ENCODE measurements at regions not wholly inside any gene's neighbourhood (a gene's known extent, or its start where the extent isn't known, plus 50 kb on each side); places are given as distances from the start of the nearest gene placed in this dataset.

DNA sequence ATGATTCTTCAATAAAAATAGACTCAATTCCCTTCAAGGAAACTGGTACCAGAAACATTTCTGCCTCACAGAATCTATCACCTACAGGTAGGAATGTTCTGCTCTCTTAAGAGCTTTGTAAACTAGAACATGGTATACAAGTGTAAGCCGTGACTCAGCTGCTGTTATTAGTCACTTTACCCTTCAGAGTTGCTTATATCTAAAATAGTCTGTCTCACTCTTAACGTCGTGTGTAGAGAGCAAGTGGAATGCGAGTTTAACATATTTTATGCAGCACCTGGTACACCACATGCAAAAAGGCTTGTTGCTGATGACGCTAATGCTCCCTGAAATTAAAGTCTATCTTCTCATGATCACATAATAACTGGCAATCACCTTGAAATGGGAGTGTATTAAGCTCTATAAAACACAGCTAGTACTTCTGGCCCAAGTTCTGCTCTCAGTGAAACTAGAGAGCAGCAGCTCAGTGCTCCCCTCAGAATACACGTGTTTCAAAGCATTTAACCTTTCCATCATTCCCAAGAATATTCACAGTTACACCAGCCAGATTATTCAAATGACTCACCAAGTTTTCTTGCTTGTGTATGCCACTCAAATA lies 420.0 kb downstream of the ZEB2 start:
- peak; percentile 78 for ATAC-seq
- intact Hi-C loops (cut with micrococcal nuclease) = no loop called here
- DNase-seq = no peak

DNA sequence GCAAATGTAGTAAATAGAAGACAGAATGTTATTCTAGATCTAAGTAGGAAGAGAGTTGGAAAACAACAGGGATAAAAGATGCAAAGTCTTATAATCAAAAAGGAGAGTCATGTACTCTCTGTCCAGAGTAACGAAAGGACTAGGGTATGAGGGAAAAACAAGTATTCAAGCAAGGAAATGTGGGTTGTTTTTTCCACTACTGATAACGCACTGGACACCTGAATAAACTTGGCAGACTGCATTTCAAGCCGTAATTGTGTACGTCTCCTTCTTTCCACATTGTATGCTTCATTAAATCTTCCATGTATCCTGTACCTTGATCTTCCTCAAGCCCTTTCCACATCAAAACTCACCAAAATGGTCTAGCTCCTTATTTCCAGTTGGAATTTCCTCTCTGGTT lies 420.6 kb downstream of the ZEB2 start:
- intact Hi-C loops (cut with micrococcal nuclease) = no loop called here
- ATAC-seq = no peak

DNA sequence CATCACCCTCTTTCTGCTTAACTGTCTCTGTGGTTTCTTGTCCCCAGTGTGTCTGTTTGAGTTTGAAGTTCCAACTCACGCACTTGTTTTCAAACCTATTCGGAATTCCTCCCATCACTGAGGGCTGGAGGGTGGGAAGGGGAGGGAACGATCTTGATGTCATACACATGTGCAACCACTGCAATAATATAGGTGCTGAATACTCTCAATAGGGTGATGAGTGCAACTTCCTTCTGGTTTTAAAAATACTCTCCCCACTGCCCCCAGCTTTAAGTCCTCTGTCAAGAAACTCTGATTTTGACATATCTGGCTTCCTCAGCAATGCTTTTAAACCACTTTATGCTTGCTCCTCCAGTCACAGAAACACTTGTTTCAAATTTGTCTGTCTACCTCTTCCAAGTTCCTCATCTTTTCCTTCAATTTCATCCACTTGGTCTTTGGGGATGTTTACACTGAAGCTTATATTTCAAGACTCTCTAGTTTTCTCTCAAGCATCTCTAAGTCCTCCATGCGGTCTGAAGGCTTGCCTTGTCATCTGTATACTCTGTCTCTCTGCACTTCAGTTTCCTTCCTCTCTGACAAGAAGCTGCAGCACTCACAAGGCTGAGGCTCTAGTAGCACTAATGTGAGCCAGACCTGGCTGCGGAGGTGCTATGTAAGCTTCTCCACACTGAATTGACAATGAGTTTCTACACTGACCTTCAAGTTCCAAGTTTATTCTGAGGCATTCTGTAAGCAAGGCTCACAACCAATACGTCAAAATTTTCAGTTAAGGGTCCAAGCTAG lies 422.3 kb downstream of the ZEB2 start:
- ATAC-seq = no peak
- DNase-seq = no peak
- intact Hi-C loops (cut with micrococcal nuclease) = no loop called here

More for the DNA sequence above, 420.6 kb downstream of the ZEB2 start:
- DNase-seq = no peak

DNA sequence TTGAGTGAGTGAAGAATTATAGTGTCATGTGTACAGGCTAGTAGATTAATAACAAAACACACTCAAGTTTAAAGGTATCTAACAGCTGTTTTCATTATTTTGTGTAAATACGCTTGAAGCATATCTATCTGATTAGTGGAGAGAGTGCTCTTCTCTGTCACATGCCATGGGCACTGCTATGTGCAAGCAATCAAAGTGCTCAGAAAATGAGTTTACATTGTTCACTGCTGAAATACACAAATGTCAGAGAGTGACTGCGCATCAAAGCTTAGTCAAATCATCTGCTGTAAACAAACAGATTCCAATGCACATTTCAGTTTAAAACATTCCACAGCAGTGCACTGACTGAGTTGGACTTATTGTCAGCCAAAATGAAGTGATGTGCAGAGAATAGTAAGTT lies 423.4 kb downstream of the ZEB2 start:
- DNase-seq (no peak), ATAC-seq (no peak)
- intact Hi-C loops (cut with micrococcal nuclease) = no loop called here

DNA sequence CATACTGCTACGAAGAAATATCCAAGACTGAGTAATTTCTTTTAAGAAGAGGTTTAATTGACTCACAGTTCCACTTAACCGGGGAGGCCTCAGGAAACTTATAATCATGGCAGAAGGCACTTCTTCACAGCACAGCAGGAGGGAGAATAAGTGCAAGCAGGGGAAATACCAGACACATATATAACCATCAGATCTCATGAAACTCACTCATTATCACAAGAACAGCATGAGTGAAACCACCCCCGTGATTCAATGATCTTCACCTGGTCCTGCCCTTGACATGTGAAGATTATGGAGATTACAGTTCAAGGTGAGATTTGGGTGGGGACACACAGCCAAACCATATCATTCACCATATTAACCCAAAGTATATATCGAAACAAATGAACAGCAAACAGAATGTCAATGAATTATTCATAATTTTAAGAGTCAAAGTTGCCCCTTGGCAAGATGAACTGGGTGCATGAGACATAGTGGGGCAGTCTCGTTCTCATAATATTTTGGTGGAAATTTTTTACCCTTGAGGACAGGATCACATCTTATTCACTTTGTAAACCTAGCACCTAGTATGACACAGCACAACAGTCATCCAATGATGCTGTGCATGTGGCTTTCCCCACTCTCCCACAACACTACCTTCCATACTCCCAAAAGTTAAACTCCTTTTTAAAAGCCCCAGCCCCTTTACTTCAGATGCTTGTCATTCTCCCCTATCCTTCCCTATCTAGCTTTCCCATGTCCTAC lies 425.3 kb downstream of the ZEB2 start:
- no peak for ATAC-seq

DNA sequence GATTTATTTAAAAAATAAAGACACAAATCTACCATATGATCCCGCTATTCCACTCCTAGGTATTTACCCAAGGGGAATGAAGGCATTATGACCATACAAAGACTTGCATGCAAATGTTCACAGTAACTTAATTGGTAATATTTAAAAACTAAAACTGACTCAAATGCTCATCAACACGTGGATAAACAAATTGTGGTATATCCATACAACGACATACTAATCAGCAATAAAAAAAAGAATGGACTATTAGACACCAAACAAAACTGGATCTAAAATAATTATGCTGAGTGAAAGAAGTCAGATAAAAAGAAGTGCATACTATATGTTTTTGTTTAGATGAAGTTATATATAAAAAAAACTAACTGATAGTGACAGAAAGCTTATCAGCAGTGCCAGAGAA lies 428.3 kb downstream of the ZEB2 start:
- ATAC-seq (no peak), DNase-seq (no peak)
- intact Hi-C loops (cut with micrococcal nuclease) = no loop called here

More for the DNA sequence above, 425.3 kb downstream of the ZEB2 start:
- no peak for DNase-seq
- intact Hi-C loops (cut with micrococcal nuclease) = no loop called here

DNA sequence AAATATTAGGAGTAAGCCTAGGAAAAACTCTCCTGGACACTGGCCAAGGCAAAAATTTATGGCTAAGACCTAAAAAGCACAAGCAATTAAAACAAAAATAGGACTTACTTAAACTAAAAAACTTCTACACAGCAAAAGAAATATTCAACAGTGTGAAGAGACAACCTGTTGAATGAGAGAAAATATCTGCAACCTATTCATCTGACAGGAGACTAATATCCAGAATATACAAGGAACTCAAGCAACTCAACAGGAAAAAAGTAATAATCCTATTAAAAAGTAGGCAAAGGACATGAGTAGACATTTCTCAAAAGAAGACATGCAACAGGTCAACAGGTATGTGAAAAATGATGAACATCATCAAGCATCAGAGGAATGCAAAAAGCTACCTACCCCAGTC lies 431.1 kb downstream of the ZEB2 start:
- intact Hi-C loops (cut with micrococcal nuclease) = no loop called here
- DNase-seq = no peak
- ATAC-seq = no peak

DNA sequence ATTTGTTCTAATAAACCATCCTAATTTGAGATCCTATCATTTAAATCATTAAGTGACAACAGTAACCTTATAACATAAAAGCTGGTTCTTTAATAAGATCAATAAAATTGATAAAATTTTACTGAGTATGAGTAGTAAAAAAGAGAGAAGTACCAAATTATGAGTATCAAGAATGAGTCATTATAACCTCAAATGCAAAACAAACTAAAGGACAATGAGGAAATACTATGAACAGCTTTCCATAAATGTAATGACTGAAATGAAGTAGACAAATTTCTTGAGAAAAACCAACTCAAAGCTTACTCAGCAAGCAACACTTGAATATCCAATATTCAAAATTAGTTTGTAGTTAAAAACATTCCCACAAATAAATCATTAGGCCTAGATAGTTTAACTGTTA lies 433.0 kb downstream of the ZEB2 start:
- ATAC-seq (no peak), DNase-seq (no peak)
- intact Hi-C loops (cut with micrococcal nuclease) = no loop called here

DNA sequence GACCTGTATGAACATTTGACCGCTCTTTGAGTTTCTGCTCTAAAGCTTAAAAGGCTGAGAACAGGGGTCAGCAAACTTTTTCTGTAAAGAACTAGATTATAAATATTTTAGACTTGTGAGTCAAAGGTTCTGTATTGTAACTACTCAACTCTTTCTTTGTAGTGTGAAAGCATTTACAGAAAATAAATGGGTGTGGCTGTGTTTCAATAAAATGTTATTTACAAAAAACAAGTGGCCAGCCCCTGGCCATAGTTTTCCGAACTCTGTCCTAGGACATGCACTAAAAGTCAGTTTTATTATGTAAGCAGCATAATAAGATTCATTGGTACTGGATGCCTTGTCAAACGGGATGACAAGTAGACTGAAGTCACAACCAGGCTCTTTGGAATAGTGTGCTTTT lies 434.9 kb downstream of the ZEB2 start:
- intact Hi-C loops (cut with micrococcal nuclease) = no loop called here
- DNase-seq = no peak
- ATAC-seq = no peak

DNA sequence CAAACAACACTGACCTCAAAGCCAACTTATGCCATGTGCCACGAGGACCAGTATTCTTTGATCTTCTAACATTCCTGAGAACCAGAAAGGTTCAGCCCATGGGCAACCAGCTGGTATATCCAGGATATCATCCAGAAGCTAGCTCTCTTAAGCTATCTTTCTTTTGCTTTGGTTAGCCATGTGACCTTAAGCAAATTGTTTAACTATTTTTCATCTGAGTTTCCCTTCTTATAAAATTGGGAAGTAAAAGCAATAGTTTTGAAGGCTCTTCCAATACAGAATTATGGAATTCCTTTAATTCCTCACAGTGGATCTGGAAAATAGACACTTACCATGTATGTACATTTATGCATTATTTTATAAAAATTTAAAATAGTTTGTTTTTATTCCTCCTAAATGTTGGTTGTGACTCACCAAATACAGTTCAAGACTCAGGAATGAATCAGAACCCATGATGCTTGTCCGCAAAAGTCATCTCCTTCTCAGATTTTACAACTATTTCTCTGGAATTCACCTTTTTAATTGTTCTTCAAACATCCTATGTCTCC lies 435.7 kb downstream of the ZEB2 start:
- ATAC-seq (no peak), DNase-seq (no peak)
- intact Hi-C loops (cut with micrococcal nuclease) = no loop called here

DNA sequence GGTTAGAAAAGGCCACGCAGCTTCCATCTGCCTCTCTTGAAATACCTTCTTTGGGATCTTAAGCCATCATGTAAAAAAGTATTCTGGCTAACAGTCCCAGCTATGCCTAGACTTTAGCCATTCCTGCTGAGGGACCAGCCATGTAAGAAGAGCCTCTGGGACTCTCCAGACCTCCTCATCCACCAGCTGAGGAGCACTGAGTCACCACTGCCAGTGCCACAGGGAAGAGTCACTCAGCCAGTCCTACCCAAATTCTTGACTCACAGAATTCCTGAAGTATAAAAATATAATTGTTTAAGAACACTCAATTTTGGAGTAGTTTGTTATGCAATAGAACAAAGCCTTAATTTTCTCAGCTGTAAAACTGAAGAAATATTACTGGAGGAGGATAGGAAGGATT lies 436.7 kb downstream of the ZEB2 start:
- ATAC-seq (no peak), DNase-seq (no peak)
- intact Hi-C loops (cut with micrococcal nuclease) = no loop called here

DNA sequence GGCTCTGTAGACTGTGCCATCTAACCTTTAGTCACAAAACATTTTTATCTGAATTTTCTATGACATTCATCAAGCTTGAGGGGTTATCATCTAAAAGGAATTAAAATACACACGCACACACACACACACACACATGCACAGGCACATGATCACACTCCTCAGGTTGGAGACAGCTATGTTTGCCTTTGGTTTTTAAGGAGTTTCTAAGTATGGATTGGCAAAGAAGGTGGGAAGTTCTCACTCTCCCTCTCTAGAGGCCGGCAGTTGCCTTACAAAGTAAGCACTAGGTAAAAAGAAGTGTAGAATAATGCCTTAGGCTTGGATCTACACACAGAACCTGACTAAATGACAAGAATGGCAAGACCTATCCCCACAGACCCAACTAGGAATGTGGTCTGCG lies 437.1 kb downstream of the ZEB2 start:
- no peak for DNase-seq
- intact Hi-C loops (cut with micrococcal nuclease) = no loop called here
- ATAC-seq = no peak

DNA sequence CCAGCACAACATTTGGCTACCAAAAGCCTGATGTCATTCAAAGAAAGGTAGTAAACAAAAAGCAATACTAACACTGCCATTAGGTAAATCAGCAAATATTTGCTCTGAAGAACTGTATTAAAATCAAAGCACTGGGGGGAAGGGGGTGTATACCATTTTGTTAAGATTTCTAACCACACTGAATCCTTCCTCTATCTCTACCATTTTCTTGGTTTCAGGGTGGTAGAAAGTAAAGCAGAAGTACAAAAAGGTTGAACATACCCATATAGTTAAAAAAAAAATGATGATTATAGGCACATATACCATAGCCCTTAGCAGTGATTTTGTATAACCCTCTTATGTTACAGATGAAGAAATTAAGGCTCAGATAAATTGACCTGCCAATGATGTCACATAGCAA lies 437.6 kb downstream of the ZEB2 start:
- intact Hi-C loops (cut with micrococcal nuclease) = no loop called here
- no peak for ATAC-seq
- no peak for DNase-seq

DNA sequence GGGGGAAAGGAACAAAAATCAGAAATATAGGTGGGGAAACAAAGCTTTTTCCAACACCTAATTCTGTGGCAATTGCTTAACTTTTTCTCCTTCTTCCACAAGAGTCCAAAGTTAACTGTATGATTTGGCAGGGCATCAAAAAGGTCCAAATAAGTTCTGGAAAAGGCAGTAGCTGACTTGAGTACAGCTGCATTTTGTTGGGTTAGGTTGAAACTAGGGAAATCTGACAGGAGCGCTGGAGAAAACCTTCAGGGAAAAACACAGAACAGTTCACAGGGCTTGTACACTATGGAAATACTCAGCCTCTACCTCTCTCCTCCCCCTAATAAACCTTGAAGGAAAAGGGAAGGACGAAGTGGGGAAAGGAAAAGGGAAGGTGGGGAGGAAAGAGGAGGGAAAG lies 438.6 kb downstream of the ZEB2 start:
- intact Hi-C loops (cut with micrococcal nuclease) = no loop called here
- DNase-seq (no peak), ATAC-seq (peak; percentile 53)

DNA sequence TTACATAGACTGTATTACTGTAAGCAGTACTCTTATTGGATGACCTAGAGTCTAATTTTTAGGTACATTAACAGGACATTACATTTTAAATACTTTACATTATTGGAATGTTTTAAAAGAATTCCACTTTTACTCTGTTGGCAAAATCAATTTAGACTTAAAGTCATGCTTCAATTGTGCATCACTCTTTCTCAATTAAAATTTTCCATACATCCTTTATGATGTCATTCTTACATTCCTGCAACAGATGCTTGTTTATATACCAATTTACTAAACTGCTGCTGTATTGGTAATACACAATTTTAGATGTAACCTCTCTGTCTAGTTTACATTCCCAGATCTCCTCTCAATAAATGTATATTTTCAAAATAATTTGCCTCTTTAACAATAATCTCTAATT lies 440.1 kb downstream of the ZEB2 start:
- ATAC-seq (no peak), DNase-seq (no peak)
- intact Hi-C loops (cut with micrococcal nuclease) = no loop called here

DNA sequence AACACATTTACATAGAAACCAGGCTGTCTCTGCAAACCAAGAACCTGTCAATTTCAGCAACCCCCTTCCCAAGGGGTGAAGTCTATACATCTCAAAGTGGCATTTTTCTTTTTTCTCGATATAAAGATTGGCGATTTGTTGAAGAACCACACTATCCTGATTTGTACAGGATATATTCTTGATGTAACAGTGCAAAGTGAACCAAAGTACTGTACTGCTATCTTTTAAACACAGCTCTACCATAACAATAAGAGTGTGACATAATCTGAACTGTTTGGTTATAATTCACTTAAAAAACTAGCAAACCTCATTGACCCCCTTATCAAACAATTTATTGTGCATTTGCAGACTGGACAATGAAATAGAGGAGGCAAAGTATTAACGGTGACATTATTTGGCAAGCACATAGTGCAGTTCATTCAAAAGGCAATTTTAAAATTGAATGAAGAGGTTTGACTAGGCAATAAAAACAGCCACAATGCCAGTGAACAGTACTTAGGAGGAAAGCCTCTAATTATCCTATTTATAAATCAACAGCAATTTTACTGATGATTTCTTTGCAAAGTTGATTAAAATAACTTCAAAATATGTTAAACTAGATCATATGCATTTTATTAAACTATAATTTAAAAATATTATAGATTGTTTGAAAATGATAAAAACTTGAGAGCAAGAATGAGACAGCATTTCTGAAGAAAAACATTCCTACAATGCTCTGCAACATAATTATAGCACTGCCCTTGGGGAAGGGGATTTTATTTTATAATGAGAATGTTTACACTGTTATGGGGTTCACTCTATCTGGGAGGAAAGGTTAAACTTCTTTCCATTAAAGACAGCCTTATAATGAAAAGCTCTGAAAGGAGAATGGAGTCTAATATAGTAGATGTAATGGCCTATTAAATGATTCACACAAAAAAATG lies 440.9 kb downstream of the ZEB2 start:
- DNase-seq = no peak
- ATAC-seq = no peak
- intact Hi-C loops (cut with micrococcal nuclease) = no loop called here

DNA sequence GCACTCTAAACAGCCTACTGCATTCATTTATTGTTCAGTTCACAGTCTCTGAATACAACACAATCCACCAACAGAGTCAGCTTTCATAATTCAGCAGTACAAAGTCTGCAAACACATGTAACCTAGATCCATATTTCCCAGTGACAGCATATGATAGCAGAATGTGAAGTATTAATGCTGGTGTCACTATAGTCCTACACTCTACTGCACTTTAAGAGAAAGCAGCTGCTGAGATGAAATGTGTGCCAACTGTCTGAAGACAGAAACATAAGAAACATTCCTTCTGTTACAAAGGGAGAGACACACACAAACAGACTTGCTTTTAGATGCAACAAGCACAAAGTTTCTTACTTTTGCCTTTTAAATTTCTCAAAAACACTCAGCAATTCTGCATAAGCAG lies 441.8 kb downstream of the ZEB2 start:
- ATAC-seq = peak; percentile 63
- intact Hi-C loops (cut with micrococcal nuclease) = no loop called here

DNA sequence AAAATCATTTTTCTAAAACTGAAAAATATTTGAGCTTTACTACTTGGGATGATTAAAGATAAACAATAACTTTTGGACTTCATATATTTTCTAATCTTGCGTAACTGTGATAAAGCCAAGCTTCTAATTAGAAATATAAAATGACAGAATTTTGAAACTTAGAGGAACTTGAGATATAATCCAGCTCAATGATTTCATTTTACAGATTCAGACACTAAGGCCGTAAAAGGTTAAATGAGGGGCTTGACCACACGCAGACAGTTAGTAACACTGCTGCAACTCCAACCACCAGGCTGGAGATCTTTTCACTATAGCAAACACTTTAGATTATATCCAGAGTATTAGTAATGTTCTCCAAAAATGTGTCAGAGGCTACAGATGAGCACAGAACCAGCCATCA lies 445.5 kb downstream of the ZEB2 start:
- no peak for ATAC-seq
- intact Hi-C loops (cut with micrococcal nuclease) = no loop called here
- DNase-seq = no peak

More for the DNA sequence above, 441.8 kb downstream of the ZEB2 start:
- DNase-seq = no peak

DNA sequence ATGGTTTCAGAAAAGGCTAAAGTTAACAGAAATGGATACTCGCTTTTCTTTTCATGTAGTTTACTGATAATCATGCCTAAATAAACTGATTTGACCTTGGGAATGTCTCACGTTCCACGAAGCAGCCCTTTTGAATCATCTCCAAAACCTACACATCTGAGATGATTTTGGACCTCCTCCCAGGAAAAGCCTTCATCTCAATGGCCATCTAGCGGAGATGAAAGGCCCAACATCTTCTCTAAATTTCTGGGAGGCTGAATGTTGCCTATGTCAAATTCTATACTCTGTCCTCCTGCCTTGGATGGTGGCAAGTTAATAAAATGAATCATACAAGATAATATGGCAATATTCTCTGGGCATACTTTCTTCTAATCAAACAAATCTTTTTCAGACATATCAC lies 448.5 kb downstream of the ZEB2 start:
- intact Hi-C loops (cut with micrococcal nuclease) = no loop called here
- no peak for DNase-seq
- ATAC-seq = no peak
